K562 (cell line): ENCODE measurements at regions not wholly inside any gene's neighbourhood (a gene's known extent, or its start where the extent isn't known, plus 50 kb on each side); places are given as distances from the start of the nearest gene placed in this dataset.

Source experiments
- BRCA1 ChIP-seq, 2 experiments: fragments of 450-650 bp in 1 of 2; sonication (generic) in 1 of 2; formaldehyde crosslinking in 1 of 2; IDR thresholded peaks; 2 replicates each; pipeline versions ENCODE4 v1.5.0 to v1.6.1; 2017 to 2020; ENCODE audit warnings: mild to moderate bottlenecking in 1 of 2, missing genetic modification reagents in 1 of 2
- CTCF ChIP-seq, 3 experiments: IDR thresholded peaks in 2 of 3; conservative IDR thresholded peaks in 1 of 3; 2 replicates each; pipeline ENCODE4 v1.5.1; 2011 to 2012; ENCODE audit warnings: low read length in 3 of 3, mild to moderate bottlenecking in 3 of 3, control low read depth in 2 of 3, improper control_type of control experiment in 1 of 3, inconsistent platforms in 1 of 3, low read depth in 1 of 3, mixed read lengths in 1 of 3, moderate library complexity in 1 of 3; ENCODE audit not compliant: insufficient read depth in 2 of 3
- E2F6 ChIP-seq, 2 experiments: IDR thresholded peaks; 2 replicates each; pipeline ENCODE4 v1.6.1; 2011; ENCODE audit warnings: borderline replicate concordance in 1 of 2, control low read depth in 1 of 2, low read depth in 1 of 2, low read length in 1 of 2, mild to moderate bottlenecking in 1 of 2, mixed read lengths in 1 of 2, moderate library complexity in 1 of 2; ENCODE audit not compliant: insufficient read depth in 1 of 2, insufficient read length in 1 of 2, poor library complexity in 1 of 2, severe bottlenecking in 1 of 2; ENCODE audit errors: extremely low read depth in 1 of 2
- GATA2 ChIP-seq: sonication (generic); formaldehyde crosslinking; IDR thresholded peaks from 2 replicates; pipeline ENCODE4 v1.4.0; 2020; ENCODE audit warnings: mild to moderate bottlenecking, missing genetic modification reagents
- HMG20A ChIP-seq: fragments of 450-650 bp; formaldehyde crosslinking; conservative IDR thresholded peaks from 2 replicates; pipeline ENCODE4 v1.4.0; 2020; ENCODE audit warnings: mild to moderate bottlenecking, mixed read lengths
- NCOA2 ChIP-seq, 2 experiments: fragments of 450-650 bp; IDR thresholded peaks; 2 replicates each; pipeline ENCODE4 v1.6.1; 2018; ENCODE audit warnings: mild to moderate bottlenecking in 2 of 2, moderate library complexity in 1 of 2; ENCODE audit not compliant: partially characterized antibody in 2 of 2
- REST ChIP-seq, 2 experiments: fragments of 450-650 bp; formaldehyde crosslinking in 1 of 2; IDR thresholded peaks; 2 replicates each; pipeline versions ENCODE4 v1.4.0 to v1.6.1; 2014 to 2020; ENCODE audit warnings: mild to moderate bottlenecking in 2 of 2, borderline replicate concordance in 1 of 2, low read depth in 1 of 2
- TAF1 ChIP-seq: IDR thresholded peaks from 2 replicates; pipeline ENCODE4 v1.6.1; 2011; ENCODE audit warnings: mild to moderate bottlenecking, low read length, moderate library complexity; ENCODE audit not compliant: insufficient read depth, control insufficient read depth, severe bottlenecking; ENCODE audit errors: extremely low read depth
- ZNF318 ChIP-seq, 2 experiments: fragments of 450-650 bp; IDR thresholded peaks; 2 replicates each; pipeline ENCODE4 v1.6.1; 2016; ENCODE audit warnings: mild to moderate bottlenecking in 2 of 2, borderline replicate concordance in 1 of 2, low read depth in 1 of 2, moderate library complexity in 1 of 2

- no peak for TF ChIP-seq ZNF318 (IDR thresholded peaks at IDR 0.05; ENCODE audit: borderline replicate concordance in 1 of 2, low read depth in 1 of 2)
- no peak for TF ChIP-seq E2F6 (IDR thresholded peaks at IDR 0.05; ENCODE audit: borderline replicate concordance in 1 of 2, extremely low read depth in 1 of 2, insufficient read depth in 1 of 2, insufficient read length in 1 of 2, low read depth in 1 of 2, low read length in 1 of 2, poor library complexity in 1 of 2, severe bottlenecking in 1 of 2)
- no peak for TF ChIP-seq TAF1
- no peak for TF ChIP-seq BRCA1 (IDR thresholded peaks at IDR 0.05)
- no peak for TF ChIP-seq BRCA1 (CRISPR knock-in tag; IDR thresholded peaks at IDR 0.05)
- TF ChIP-seq CTCF (IDR thresholded peaks at IDR 0.05 in 2 of 3, conservative IDR thresholded peaks at IDR 0.05 in 1 of 3; ENCODE audit: insufficient read depth in 2 of 3, low read depth in 1 of 3, low read length in 3 of 3), result no peak
- TF ChIP-seq REST (IDR thresholded peaks at IDR 0.05; ENCODE audit: borderline replicate concordance), result no peak
- no peak for TF ChIP-seq REST (CRISPR knock-in tag; IDR thresholded peaks at IDR 0.05; ENCODE audit: low read depth)
- TF ChIP-seq HMG20A (CRISPR knock-in tag), result no peak
- TF ChIP-seq NCOA2 (IDR thresholded peaks at IDR 0.05; ENCODE audit: partially characterized antibody in 2 of 2), result no peak
- no peak for TF ChIP-seq GATA2 (CRISPR knock-in tag)
Measured at GRCh38 chr7:93817004-93817403, 73.5 kb downstream of the TFPI2 start.
